IMR-90 (cell line): ENCODE measurements at regions not wholly inside any gene's neighbourhood (a gene's known extent, or its start where the extent isn't known, plus 50 kb on each side); places are given as distances from the start of the nearest gene placed in this dataset.

Source experiments
- POLR2A ChIP-seq: IDR thresholded peaks from 2 replicates; pipeline ENCODE4 v1.6.1; 2012; ENCODE audit warnings: mild to moderate bottlenecking, low read depth, low read length
- SMC3 ChIP-seq: fragments of 150-350 bp; IDR thresholded peaks from 2 replicates; pipeline ENCODE4 v1.6.1; 2016; ENCODE audit warnings: low read depth, mild to moderate bottlenecking, antibody characterized with exemption, low read length, moderate library complexity

GRCh38 chr1:29784276-29785136 lies 548.2 kb downstream of the PTPRU start:
- no peak for TF ChIP-seq POLR2A
- TF ChIP-seq SMC3, result no peak
